ENCODE measurements at regions not wholly inside any gene's neighbourhood (a gene's known extent, or its start where the extent isn't known, plus 50 kb on each side); places are given as distances from the start of the nearest gene placed in this dataset.

DNA sequence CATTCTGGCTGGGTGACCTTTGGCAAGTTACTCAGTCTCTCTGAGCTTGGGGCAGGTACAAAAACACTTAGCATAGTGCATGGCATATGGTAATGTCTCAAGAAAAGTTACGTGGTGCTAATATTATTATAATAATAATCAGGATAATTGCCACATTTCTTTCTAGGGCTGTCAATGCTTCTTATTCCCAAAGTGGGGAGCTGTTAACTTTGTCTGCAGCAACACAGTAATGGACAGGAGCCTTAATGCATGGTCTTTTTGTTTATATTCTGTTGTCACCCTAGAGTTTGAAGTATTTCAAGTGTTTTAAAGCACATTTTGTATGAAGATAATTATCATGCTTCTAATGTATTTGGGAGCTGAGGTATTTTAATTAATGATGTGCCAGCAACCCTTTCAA, 121.8 kb downstream of the FHIP1A start:
- Histone ChIP-seq H3K4me1 (no peaks in the 10 kb centered on the region), H3K27me3 (no peaks in the 10 kb centered on the region), H3K4me3 (no peak overlapping the region), H3K27ac (no peak overlapping the region), H3K36me3 (no peaks in the 10 kb centered on the region), H3K9me3 (no peaks in the 10 kb centered on the region)
- intact Hi-C loops (cut with DNase I): no loop called here
- no peak for TF ChIP-seq POLR2A (IDR thresholded peaks at IDR 0.05)
- TF ChIP-seq CTCF (IDR thresholded peaks at IDR 0.05): no peak
- TF ChIP-seq POLR2AphosphoS5 (IDR thresholded peaks at IDR 0.05; ENCODE audit: insufficient read depth in 1 of 2, low read depth in 1 of 2): no peak
- DNase-seq (ENCODE audit: extremely low spot score in 2 of 2): no peak

DNA sequence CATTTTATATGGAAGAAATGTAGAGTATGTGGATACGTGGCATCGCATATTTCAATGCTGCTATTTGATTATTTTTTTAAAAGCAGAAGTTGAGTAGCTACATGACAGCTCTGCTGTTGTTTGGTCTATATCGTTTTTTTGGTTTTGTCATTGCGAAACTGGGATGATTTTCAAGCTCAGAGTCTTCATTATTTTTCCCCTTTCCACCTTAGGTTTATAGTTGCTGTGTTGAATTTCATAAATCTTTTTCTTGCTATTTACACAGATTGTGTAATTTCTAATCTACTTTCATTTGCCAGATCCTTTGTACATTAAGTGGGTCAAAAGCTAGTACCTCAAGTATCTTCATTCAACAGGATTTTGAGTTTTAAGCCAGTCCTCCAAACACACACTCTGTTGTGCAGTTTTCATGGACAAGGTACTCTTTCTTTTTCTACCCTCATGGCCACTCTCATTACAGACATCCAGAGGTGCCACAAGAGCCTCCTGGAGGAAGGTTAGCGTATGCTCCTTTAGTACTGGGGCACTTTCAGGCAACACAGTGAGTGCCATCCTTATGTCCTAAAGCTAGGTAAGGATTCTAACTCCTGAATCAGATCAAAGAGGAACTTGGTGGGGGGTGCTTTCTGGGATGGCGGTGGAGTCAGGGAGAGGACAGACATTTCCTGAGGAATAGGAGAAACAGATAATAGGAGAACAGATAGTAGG, 123.2 kb downstream of the FHIP1A start:
- H3K4me1 ChIP-seq: no peaks in the 10 kb centered on the region
- no peak for TF ChIP-seq POLR2AphosphoS5 (IDR thresholded peaks at IDR 0.05; ENCODE audit: insufficient read depth in 1 of 2, low read depth in 1 of 2)
- no peak for TF ChIP-seq POLR2A (IDR thresholded peaks at IDR 0.05)
- TF ChIP-seq CTCF (IDR thresholded peaks at IDR 0.05): no peak
- no peak for DNase-seq (ENCODE audit: extremely low spot score in 2 of 2)
- intact Hi-C loops (cut with DNase I): no loop called here
- H3K36me3 ChIP-seq: no peaks in the 10 kb centered on the region
- H3K9me3 ChIP-seq: no peaks in the 10 kb centered on the region
- no peak overlapping the region for H3K27ac ChIP-seq
- no peaks in the 10 kb centered on the region for H3K27me3 ChIP-seq
- no peak overlapping the region for H3K4me3 ChIP-seq

GRCh38 chr4:151534195-151534594, 125.2 kb downstream of the FHIP1A start:
- TF ChIP-seq CTCF (IDR thresholded peaks at IDR 0.05) (no peak), POLR2A (IDR thresholded peaks at IDR 0.05) (no peak), POLR2AphosphoS5 (IDR thresholded peaks at IDR 0.05; ENCODE audit: insufficient read depth in 1 of 2, low read depth in 1 of 2) (no peak)
- no peak overlapping the region for H3K4me3 ChIP-seq
- no peak overlapping the region for H3K27ac ChIP-seq
- no peaks in the 10 kb centered on the region for H3K36me3 ChIP-seq
- no peaks in the 10 kb centered on the region for H3K27me3 ChIP-seq
- intact Hi-C loops (cut with DNase I): no loop called here
- no peak for DNase-seq (ENCODE audit: extremely low spot score in 2 of 2)
- H3K4me1 ChIP-seq: no peaks in the 10 kb centered on the region
- no peaks in the 10 kb centered on the region for H3K9me3 ChIP-seq

DNA sequence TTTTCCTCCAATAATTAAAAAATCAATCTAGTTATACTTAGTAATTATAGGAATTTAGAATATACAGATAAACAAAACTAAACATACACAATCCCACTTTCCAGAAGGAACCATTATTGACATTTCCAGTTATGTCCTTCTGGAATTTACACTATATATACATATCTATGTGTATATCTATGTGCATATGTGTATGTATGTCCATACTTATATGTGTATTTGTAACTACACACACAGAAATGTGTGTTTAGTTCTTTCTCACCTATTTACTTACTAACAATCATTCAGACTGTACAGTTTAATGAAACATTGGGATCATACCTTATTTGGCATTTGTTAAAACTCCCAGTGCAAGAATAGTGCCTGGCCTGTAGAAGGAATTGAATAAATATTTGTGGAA, 126.4 kb downstream of the FHIP1A start:
- Histone ChIP-seq H3K27me3 (no peaks in the 10 kb centered on the region), H3K36me3 (no peaks in the 10 kb centered on the region)
- intact Hi-C loops (cut with DNase I): no loop called here

More for the DNA sequence above, 126.4 kb downstream of the FHIP1A start:
- no peak for TF ChIP-seq POLR2AphosphoS5 (IDR thresholded peaks at IDR 0.05; ENCODE audit: insufficient read depth in 1 of 2, low read depth in 1 of 2)
- no peak for TF ChIP-seq POLR2A (IDR thresholded peaks at IDR 0.05)
- no peak for TF ChIP-seq CTCF (IDR thresholded peaks at IDR 0.05)
- Histone ChIP-seq H3K27ac (no peak overlapping the region), H3K4me3 (no peak overlapping the region), H3K9me3 (no peaks in the 10 kb centered on the region), H3K4me1 (no peaks in the 10 kb centered on the region)
- DNase-seq (ENCODE audit: extremely low spot score in 2 of 2): no peak
